Vagina (tissue), 2 donors: ENCODE measurements at regions not wholly inside any gene's neighbourhood (a gene's known extent, or its start where the extent isn't known, plus 50 kb on each side); places are given as distances from the start of the nearest gene placed in this dataset.

ENCODE experiments used
- DNase-seq, 2 donors: peaks; one replicate each; pipeline ENCODE4 v3.0.0-alpha.2; 2017; ENCODE audit errors: extremely low spot score in 2 of 2
- H3K27ac ChIP-seq: fragments of 200-600 bp; sonication (generic); one replicate; pipeline ENCODE4 v1.5.1; 2019
- H3K27me3 ChIP-seq: fragments of 200-600 bp; sonication (generic); one replicate; pipeline ENCODE4 v1.5.1; 2019
- H3K36me3 ChIP-seq, 2 donors: fragments of 200-600 bp; sonication (generic); one replicate each; pipeline ENCODE4 v1.5.1; 2017 to 2019
- H3K4me1 ChIP-seq: fragments of 200-600 bp; sonication (generic); one replicate; pipeline ENCODE4 v1.5.1; 2019
- H3K4me3 ChIP-seq, 2 donors: fragments of 200-600 bp; sonication (generic); 1 replicate in 1 of 2; 2 replicates in 1 of 2; pipeline ENCODE4 v1.5.1; 2016 to 2019
- H3K9me3 ChIP-seq: fragments of 200-600 bp; sonication (generic); one replicate; pipeline ENCODE4 v1.5.1; 2019
- CTCF ChIP-seq, 3 experiments: fragments of 450-650 bp in 2 of 3; fragments of 200-600 bp in 1 of 3; sonication (generic) in 1 of 3; IDR thresholded peaks; one replicate each; pipeline ENCODE4 v1.5.1; 2017 to 2019; ENCODE audit warnings: antibody characterized with exemption in 3 of 3, mild to moderate bottlenecking in 2 of 3, moderate library complexity in 2 of 3
- POLR2A ChIP-seq, 2 donors: fragments of 450-650 bp; IDR thresholded peaks; one replicate each; pipeline ENCODE4 v1.6.1; 2017; ENCODE audit warnings: antibody characterized with exemption in 2 of 2, mild to moderate bottlenecking in 2 of 2, moderate library complexity in 2 of 2
- POLR2AphosphoS5 ChIP-seq, 2 donors: sonication (generic); formaldehyde crosslinking; IDR thresholded peaks; one replicate each; pipeline ENCODE4 v1.9.0; 2017; ENCODE audit warnings: antibody characterized with exemption in 2 of 2, mild to moderate bottlenecking in 2 of 2, low read depth in 1 of 2; ENCODE audit not compliant: insufficient read depth in 1 of 2
- intact Hi-C: fragments of 100-400 bp; cut with DNase I; formaldehyde crosslinking; loops from one replicate; pipeline ENCODE4 v1.15.1; 2023

GRCh38 chr1:220455559-220455958, 72.4 kb upstream of the MARK1 start:
- no peaks in the 10 kb centered on the region for H3K9me3 ChIP-seq
- DNase-seq = no peak
- no peaks in the 10 kb centered on the region for H3K4me1 ChIP-seq
- TF ChIP-seq CTCF (IDR thresholded peaks at IDR 0.05) = no peak
- H3K27me3 ChIP-seq = no peaks in the 10 kb centered on the region
- intact Hi-C loops = no loop called here
- H3K27ac ChIP-seq = no peak overlapping the region
- no peaks in the 10 kb centered on the region for H3K36me3 ChIP-seq
- no peak overlapping the region for H3K4me3 ChIP-seq

- intact Hi-C loops = no loop called here
- H3K9me3 ChIP-seq = no peaks in the 10 kb centered on the region
- DNase-seq = no peak
- H3K27ac ChIP-seq = no peak overlapping the region
- no peaks in the 10 kb centered on the region for H3K36me3 ChIP-seq
- no peaks in the 10 kb centered on the region for H3K27me3 ChIP-seq
- no peak overlapping the region for H3K4me3 ChIP-seq
- TF ChIP-seq POLR2AphosphoS5 (IDR thresholded peaks at IDR 0.05; ENCODE audit: insufficient read depth in 1 of 2, low read depth in 1 of 2) (no peak), POLR2A (IDR thresholded peaks at IDR 0.05) (no peak), CTCF (IDR thresholded peaks at IDR 0.05) (no peak)
- no peaks in the 10 kb centered on the region for H3K4me1 ChIP-seq
These were observed 73.7 kb upstream of the MARK1 start for GRCh38 chr1:220454155-220454777.

GRCh38 chr1:220453371-220453770, 74.6 kb upstream of the MARK1 start:
- TF ChIP-seq POLR2A (IDR thresholded peaks at IDR 0.05) (no peak), POLR2AphosphoS5 (IDR thresholded peaks at IDR 0.05; ENCODE audit: insufficient read depth in 1 of 2, low read depth in 1 of 2) (no peak), CTCF (IDR thresholded peaks at IDR 0.05) (no peak)

GRCh38 chr1:220451532-220451931, 76.4 kb upstream of the MARK1 start:
- TF ChIP-seq CTCF (IDR thresholded peaks at IDR 0.05) (no peak), POLR2A (IDR thresholded peaks at IDR 0.05) (no peak), POLR2AphosphoS5 (IDR thresholded peaks at IDR 0.05; ENCODE audit: insufficient read depth in 1 of 2, low read depth in 1 of 2) (no peak)
- Histone ChIP-seq H3K9me3 (no peaks in the 10 kb centered on the region), H3K36me3 (no peaks in the 10 kb centered on the region), H3K4me1 (no peaks in the 10 kb centered on the region), H3K27ac (no peak overlapping the region), H3K4me3 (no peak overlapping the region), H3K27me3 (no peaks in the 10 kb centered on the region)
- intact Hi-C loops = no loop called here
- DNase-seq = no peak

More at GRCh38 chr1:220453371-220453770, 74.6 kb upstream of the MARK1 start:
- Histone ChIP-seq H3K27ac (no peak overlapping the region), H3K4me1 (no peaks in the 10 kb centered on the region), H3K9me3 (no peaks in the 10 kb centered on the region), H3K36me3 (no peaks in the 10 kb centered on the region), H3K4me3 (no peak overlapping the region), H3K27me3 (no peaks in the 10 kb centered on the region)
- intact Hi-C loops = no loop called here
- DNase-seq = no peak

- no peaks in the 10 kb centered on the region for H3K4me1 ChIP-seq
- no peak for TF ChIP-seq POLR2AphosphoS5 (IDR thresholded peaks at IDR 0.05; ENCODE audit: insufficient read depth in 1 of 2, low read depth in 1 of 2)
- no peak for TF ChIP-seq POLR2A (IDR thresholded peaks at IDR 0.05)
- TF ChIP-seq CTCF (IDR thresholded peaks at IDR 0.05) = no peak
- DNase-seq = no peak
- H3K4me3 ChIP-seq = no peak overlapping the region
- H3K27ac ChIP-seq = no peak overlapping the region
- no peaks in the 10 kb centered on the region for H3K36me3 ChIP-seq
- intact Hi-C loops = no loop called here
- H3K27me3 ChIP-seq = no peaks in the 10 kb centered on the region
- H3K9me3 ChIP-seq = no peaks in the 10 kb centered on the region
These were observed 77.0 kb upstream of the MARK1 start for GRCh38 chr1:220450927-220451326.
